T-cell (primary cell): ENCODE measurements at regions not wholly inside any gene's neighbourhood (a gene's known extent, or its start where the extent isn't known, plus 50 kb on each side); places are given as distances from the start of the nearest gene placed in this dataset.

Experiments
- ATAC-seq, 4 experiments: fragments of 200-7000 bp in 3 of 4; fragments of 150-1000 bp in 1 of 4; cut with Tn5 transposase; replicated peaks in 1 of 4; 1 replicate in 3 of 4; 2 replicates in 1 of 4; pipeline ENCODE4 v1.10.0; 2021; ENCODE audit warnings: moderate library complexity in 3 of 4, mild to moderate bottlenecking in 2 of 4, moderate number of reproducible peaks in 1 of 4
- CTCF ChIA-PET, 2 donors: fragments of 300-600 bp; sonication (Branson Sonifier 250); formaldehyde crosslinking; loops; one replicate each; lab custom pipeline; 2022; ENCODE audit warnings: antibody characterized with exemption in 2 of 2; lab: Charles Lee
- POLR2A ChIA-PET, 2 donors: fragments of 300-600 bp; sonication (Branson Sonifier 250); formaldehyde crosslinking; loops; one replicate each; lab custom pipeline; 2022; ENCODE audit warnings: antibody characterized with exemption in 2 of 2; lab: Charles Lee
- DNase-seq, 35 experiments: peaks; one replicate each; pipeline versions ENCODE4 v3.0.0 to v3.0.0-alpha.2; 2013 to 2023
- H3K27ac ChIP-seq: one replicate; pipeline ENCODE4 v1.5.1; 2013; ENCODE audit warnings: low read length
- H3K27me3 ChIP-seq, 2 experiments: replicated peaks in 1 of 2; 1 replicate in 1 of 2; 2 replicates in 1 of 2; pipeline versions ENCODE4 v1.6.1 to v1.7.0; 2013; ENCODE audit warnings: low read length in 1 of 2, mixed read lengths in 1 of 2; ENCODE audit not compliant: control insufficient read depth in 2 of 2, insufficient read depth in 2 of 2; ENCODE audit errors: extremely low read depth in 1 of 2
- H3K36me3 ChIP-seq, 2 donors: 1 replicate in 1 of 2; 2 replicates in 1 of 2; pipeline versions ENCODE4 v1.6.1 to v1.7.0; 2013; ENCODE audit warnings: low read length in 1 of 2; ENCODE audit not compliant: control insufficient read depth in 2 of 2, insufficient read depth in 1 of 2; ENCODE audit errors: extremely low read depth in 1 of 2
- H3K4me1 ChIP-seq, 2 experiments: 1 replicate in 1 of 2; 2 replicates in 1 of 2; pipeline versions ENCODE4 v1.6.1 to v1.7.0; 2013; ENCODE audit warnings: low read length in 2 of 2, mixed read lengths in 1 of 2; ENCODE audit not compliant: insufficient read depth in 2 of 2, control insufficient read depth in 1 of 2; ENCODE audit errors: extremely low read depth in 1 of 2
- H3K4me3 ChIP-seq, 2 donors: 1 replicate in 1 of 2; 2 replicates in 1 of 2; pipeline versions ENCODE4 v1.5.1 to v1.7.0; 2013; ENCODE audit warnings: mild to moderate bottlenecking in 2 of 2, low read length in 1 of 2, moderate library complexity in 1 of 2; ENCODE audit not compliant: control insufficient read depth in 1 of 2; ENCODE audit errors: extremely low read depth in 1 of 2
- H3K9me3 ChIP-seq: 2 replicates; pipeline ENCODE4 v1.7.0; 2013
- H3K27ac Mint-ChIP-seq, 2 donors: one replicate each; pipeline ENCODE4 v1.8.0; 2020 to 2021; ENCODE audit warnings: mild to moderate bottlenecking in 2 of 2, mixed read lengths in 2 of 2
- H3K27me3 Mint-ChIP-seq, 2 donors: one replicate each; pipeline ENCODE4 v1.8.0; 2021 to 2022; ENCODE audit warnings: mixed read lengths in 2 of 2
- H3K36me3 Mint-ChIP-seq: one replicate; pipeline ENCODE4 v1.8.0; 2021; ENCODE audit warnings: mixed read lengths
- H3K4me1 Mint-ChIP-seq, 3 donors: one replicate each; pipeline ENCODE4 v1.8.0; 2020 to 2022; ENCODE audit warnings: mixed read lengths in 3 of 3, mild to moderate bottlenecking in 1 of 3
- H3K4me3 Mint-ChIP-seq, 3 donors: one replicate each; pipeline ENCODE4 v1.8.0; 2020 to 2022; ENCODE audit warnings: mild to moderate bottlenecking in 3 of 3, mixed read lengths in 3 of 3, moderate library complexity in 3 of 3
- H3K9me3 Mint-ChIP-seq, 3 donors: one replicate each; pipeline ENCODE4 v1.8.0; 2020 to 2022; ENCODE audit warnings: mixed read lengths in 3 of 3
- WGBS: methylation state at CpG from one replicate; pipeline ENCODE4 v1.1.5; 2013; ENCODE audit warnings: missing lambda C conversion rate; ENCODE audit not compliant: insufficient coverage; 5-methylcytosine and 5-hydroxymethylcytosine counted together

GRCh38 chr20:48420176-48420575 is 407.6 kb downstream of the PREX1 start:
- Mint-ChIP-seq H3K4me1 (no peaks in the 10 kb centered on the region), H3K36me3 (no peaks in the 10 kb centered on the region), H3K4me3 (no peak overlapping the region), H3K9me3 (no peaks in the 10 kb centered on the region), H3K27ac (no peak overlapping the region), H3K27me3 (peaks cover 12 to 30% of the 10 kb centered on the region in 2 donors)
- no CpG with 5 or more reads among the region's 4 CpGs for WGBS
- Histone ChIP-seq H3K4me1 (no peaks in the 10 kb centered on the region), H3K36me3 (no peaks in the 10 kb centered on the region), H3K4me3 (no peak overlapping the region), H3K9me3 (no peaks in the 10 kb centered on the region), H3K27ac (no peak overlapping the region), H3K27me3 (peaks cover 0 to 14% of the 10 kb centered on the region in 2 experiments)
- POLR2A ChIA-PET: no interaction called here
- ATAC-seq (no peak), DNase-seq (no peak)
- CTCF ChIA-PET: no interaction called here

GRCh38 chr20:48419173-48419572 is 408.6 kb downstream of the PREX1 start:
- CTCF ChIA-PET: no interaction called here
- ATAC-seq: no peak
- 83% methylated on average over 1 of the region's 4 CpGs for WGBS
- no peaks in the 10 kb centered on the region for H3K36me3 ChIP-seq
- DNase-seq: no peak
- Mint-ChIP-seq H3K9me3 (no peaks in the 10 kb centered on the region), H3K27me3 (peaks cover 7 to 22% of the 10 kb centered on the region in 2 donors), H3K4me1 (no peaks in the 10 kb centered on the region), H3K4me3 (no peak overlapping the region), H3K36me3 (no peaks in the 10 kb centered on the region), H3K27ac (no peak overlapping the region)
- no peaks in the 10 kb centered on the region for H3K9me3 ChIP-seq
- POLR2A ChIA-PET: no interaction called here
- H3K27ac ChIP-seq: no peak overlapping the region
- H3K4me1 ChIP-seq: no peaks in the 10 kb centered on the region
- peaks cover 0 to 9% of the 10 kb centered on the region in 2 experiments for H3K27me3 ChIP-seq
- H3K4me3 ChIP-seq: no peak overlapping the region

- ATAC-seq: no peak
- ChIA-PET CTCF (no interaction called here), POLR2A (no interaction called here)
- Histone ChIP-seq H3K36me3 (no peaks in the 10 kb centered on the region), H3K4me1 (no peaks in the 10 kb centered on the region), H3K27ac (no peak overlapping the region), H3K9me3 (no peaks in the 10 kb centered on the region), H3K27me3 (peaks cover 0 to 1% of the 10 kb centered on the region in 2 experiments), H3K4me3 (no peak overlapping the region)
- DNase-seq: no peak
- 50% methylated on average over 3 of the region's 5 CpGs for WGBS
- Mint-ChIP-seq H3K4me1 (no peaks in the 10 kb centered on the region), H3K27me3 (peaks cover 6 to 12% of the 10 kb centered on the region in 2 donors), H3K9me3 (no peaks in the 10 kb centered on the region), H3K4me3 (no peak overlapping the region), H3K36me3 (no peaks in the 10 kb centered on the region), H3K27ac (no peak overlapping the region)
These were observed 411.8 kb downstream of the PREX1 start for GRCh38 chr20:48416002-48416401.

- Mint-ChIP-seq H3K9me3 (no peaks in the 10 kb centered on the region), H3K27ac (no peak overlapping the region), H3K4me3 (no peak overlapping the region), H3K36me3 (no peaks in the 10 kb centered on the region), H3K27me3 (peaks cover 9 to 14% of the 10 kb centered on the region in 2 donors), H3K4me1 (no peaks in the 10 kb centered on the region)
- ATAC-seq: no peak
- ChIA-PET CTCF (no interaction called here), POLR2A (no interaction called here)
- WGBS: no CpG with 5 or more reads among the region's 1 CpG
- no peak for DNase-seq
- H3K27ac ChIP-seq: no peak overlapping the region
- H3K4me1 ChIP-seq: no peaks in the 10 kb centered on the region
- no peaks in the 10 kb centered on the region for H3K27me3 ChIP-seq
- H3K36me3 ChIP-seq: no peaks in the 10 kb centered on the region
- H3K4me3 ChIP-seq: no peak overlapping the region
- no peaks in the 10 kb centered on the region for H3K9me3 ChIP-seq
These were observed 413.0 kb downstream of the PREX1 start for GRCh38 chr20:48414786-48415185.

- CTCF ChIA-PET: no interaction called here
- DNase-seq (no peak), ATAC-seq (no peak)
- no peak overlapping the region for H3K27ac ChIP-seq
- no peaks in the 10 kb centered on the region for H3K9me3 ChIP-seq
- no peak overlapping the region for H3K4me3 ChIP-seq
- H3K4me3 Mint-ChIP-seq: no peak overlapping the region
- peaks cover 13 to 15% of the 10 kb centered on the region in 2 donors for H3K27me3 Mint-ChIP-seq
- no peak overlapping the region for H3K27ac Mint-ChIP-seq
- H3K36me3 Mint-ChIP-seq: no peaks in the 10 kb centered on the region
- no peaks in the 10 kb centered on the region for H3K4me1 ChIP-seq
- H3K36me3 ChIP-seq: no peaks in the 10 kb centered on the region
- H3K4me1 Mint-ChIP-seq: no peaks in the 10 kb centered on the region
- POLR2A ChIA-PET: no interaction called here
- WGBS: 69% methylated on average over 3 of the region's 6 CpGs
- H3K27me3 ChIP-seq: peaks cover 0 to 5% of the 10 kb centered on the region in 2 experiments
- H3K9me3 Mint-ChIP-seq: no peaks in the 10 kb centered on the region
These were observed 415.8 kb downstream of the PREX1 start for GRCh38 chr20:48411919-48412522.

- no peak for DNase-seq
- H3K27ac ChIP-seq: no peak overlapping the region
- Mint-ChIP-seq H3K36me3 (no peaks in the 10 kb centered on the region), H3K27ac (no peak overlapping the region), H3K4me1 (no peaks in the 10 kb centered on the region), H3K9me3 (no peaks in the 10 kb centered on the region), H3K4me3 (no peak overlapping the region), H3K27me3 (peaks cover 9 to 15% of the 10 kb centered on the region in 2 donors)
- no peaks in the 10 kb centered on the region for H3K4me1 ChIP-seq
- no peak for ATAC-seq
- no peaks in the 10 kb centered on the region for H3K36me3 ChIP-seq
- WGBS: 66% methylated on average over 3 of the region's 3 CpGs
- peaks cover 0 to 5% of the 10 kb centered on the region in 2 experiments for H3K27me3 ChIP-seq
- no peak overlapping the region for H3K4me3 ChIP-seq
- ChIA-PET CTCF (no interaction called here), POLR2A (no interaction called here)
- no peaks in the 10 kb centered on the region for H3K9me3 ChIP-seq
These were observed 416.6 kb downstream of the PREX1 start for GRCh38 chr20:48411245-48411644.
